ENCODE measurements at regions not wholly inside any gene's neighbourhood (a gene's known extent, or its start where the extent isn't known, plus 50 kb on each side); places are given as distances from the start of the nearest gene placed in this dataset.

DNA sequence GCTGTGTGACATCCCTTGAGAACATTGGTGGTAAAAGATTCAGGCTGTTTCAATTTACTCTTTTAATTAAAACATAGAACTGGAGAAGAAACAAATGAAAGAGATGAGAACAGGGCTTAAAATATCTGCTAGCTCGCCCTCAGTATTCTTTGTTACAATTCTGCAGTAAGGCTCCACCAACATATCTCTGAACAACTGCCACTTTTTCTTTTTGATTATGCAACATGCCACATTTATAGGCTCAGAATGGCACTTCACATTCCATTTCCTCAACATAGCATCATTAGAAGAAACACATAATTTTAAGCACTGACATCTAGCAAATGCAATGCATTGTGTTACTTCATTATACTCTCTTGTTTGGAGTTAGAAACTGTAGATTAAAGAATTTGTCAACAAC lies 1315.2 kb downstream of the LRFN5 start:
- H3K9me3 Mint-ChIP-seq, result peaks cover 8% of the 10 kb centered on the region; the same call in 2 of the 3 replicates
- H3K4me3 ChIP-seq, result no peak overlapping the region
- 0 out of 3 replicates have a peak, but pooled peaks cover 3% of the 10 kb centered on the region for H3K36me3 Mint-ChIP-seq (ENCODE audit: low read depth)
- H3K27me3 Mint-ChIP-seq (ENCODE audit: insufficient read depth, low read depth, poor library complexity), result no peaks in the 10 kb centered on the region
- no peaks in the 10 kb centered on the region for H3K79me2 ChIP-seq (replicated peaks; ENCODE audit: insufficient read depth)
- H3K4me1 ChIP-seq (ENCODE audit: insufficient read depth), result no peaks in the 10 kb centered on the region
- no peak overlapping the region for H3K4me2 ChIP-seq
- H3K27ac Mint-ChIP-seq, result no peak overlapping the region
- ATAC-seq (no peak), DNase-seq (ENCODE audit: low spot score) (no peak)
- no peaks in the 10 kb centered on the region for H3F3A ChIP-seq (replicated peaks; ENCODE audit: low read depth)
- no peaks in the 10 kb centered on the region; the same call in 1 of the 2 replicates for H3K36me3 ChIP-seq (ENCODE audit: insufficient read depth)
- no peaks in the 10 kb centered on the region for H3K4me1 Mint-ChIP-seq
- H3K27ac ChIP-seq (ENCODE audit: low read depth), result no peak overlapping the region
- H3K9me2 ChIP-seq (ENCODE audit: insufficient read depth), result peaks cover 4% of the 10 kb centered on the region; the same call in 1 of the 2 replicates
- no peak overlapping the region for H3K4me3 Mint-ChIP-seq
- no peaks in the 10 kb centered on the region for H3K27me3 ChIP-seq (ENCODE audit: insufficient read depth)
- H4K20me1 ChIP-seq (replicated peaks; ENCODE audit: insufficient read depth), result no peaks in the 10 kb centered on the region
- TF ChIP-seq, protein P1, sequence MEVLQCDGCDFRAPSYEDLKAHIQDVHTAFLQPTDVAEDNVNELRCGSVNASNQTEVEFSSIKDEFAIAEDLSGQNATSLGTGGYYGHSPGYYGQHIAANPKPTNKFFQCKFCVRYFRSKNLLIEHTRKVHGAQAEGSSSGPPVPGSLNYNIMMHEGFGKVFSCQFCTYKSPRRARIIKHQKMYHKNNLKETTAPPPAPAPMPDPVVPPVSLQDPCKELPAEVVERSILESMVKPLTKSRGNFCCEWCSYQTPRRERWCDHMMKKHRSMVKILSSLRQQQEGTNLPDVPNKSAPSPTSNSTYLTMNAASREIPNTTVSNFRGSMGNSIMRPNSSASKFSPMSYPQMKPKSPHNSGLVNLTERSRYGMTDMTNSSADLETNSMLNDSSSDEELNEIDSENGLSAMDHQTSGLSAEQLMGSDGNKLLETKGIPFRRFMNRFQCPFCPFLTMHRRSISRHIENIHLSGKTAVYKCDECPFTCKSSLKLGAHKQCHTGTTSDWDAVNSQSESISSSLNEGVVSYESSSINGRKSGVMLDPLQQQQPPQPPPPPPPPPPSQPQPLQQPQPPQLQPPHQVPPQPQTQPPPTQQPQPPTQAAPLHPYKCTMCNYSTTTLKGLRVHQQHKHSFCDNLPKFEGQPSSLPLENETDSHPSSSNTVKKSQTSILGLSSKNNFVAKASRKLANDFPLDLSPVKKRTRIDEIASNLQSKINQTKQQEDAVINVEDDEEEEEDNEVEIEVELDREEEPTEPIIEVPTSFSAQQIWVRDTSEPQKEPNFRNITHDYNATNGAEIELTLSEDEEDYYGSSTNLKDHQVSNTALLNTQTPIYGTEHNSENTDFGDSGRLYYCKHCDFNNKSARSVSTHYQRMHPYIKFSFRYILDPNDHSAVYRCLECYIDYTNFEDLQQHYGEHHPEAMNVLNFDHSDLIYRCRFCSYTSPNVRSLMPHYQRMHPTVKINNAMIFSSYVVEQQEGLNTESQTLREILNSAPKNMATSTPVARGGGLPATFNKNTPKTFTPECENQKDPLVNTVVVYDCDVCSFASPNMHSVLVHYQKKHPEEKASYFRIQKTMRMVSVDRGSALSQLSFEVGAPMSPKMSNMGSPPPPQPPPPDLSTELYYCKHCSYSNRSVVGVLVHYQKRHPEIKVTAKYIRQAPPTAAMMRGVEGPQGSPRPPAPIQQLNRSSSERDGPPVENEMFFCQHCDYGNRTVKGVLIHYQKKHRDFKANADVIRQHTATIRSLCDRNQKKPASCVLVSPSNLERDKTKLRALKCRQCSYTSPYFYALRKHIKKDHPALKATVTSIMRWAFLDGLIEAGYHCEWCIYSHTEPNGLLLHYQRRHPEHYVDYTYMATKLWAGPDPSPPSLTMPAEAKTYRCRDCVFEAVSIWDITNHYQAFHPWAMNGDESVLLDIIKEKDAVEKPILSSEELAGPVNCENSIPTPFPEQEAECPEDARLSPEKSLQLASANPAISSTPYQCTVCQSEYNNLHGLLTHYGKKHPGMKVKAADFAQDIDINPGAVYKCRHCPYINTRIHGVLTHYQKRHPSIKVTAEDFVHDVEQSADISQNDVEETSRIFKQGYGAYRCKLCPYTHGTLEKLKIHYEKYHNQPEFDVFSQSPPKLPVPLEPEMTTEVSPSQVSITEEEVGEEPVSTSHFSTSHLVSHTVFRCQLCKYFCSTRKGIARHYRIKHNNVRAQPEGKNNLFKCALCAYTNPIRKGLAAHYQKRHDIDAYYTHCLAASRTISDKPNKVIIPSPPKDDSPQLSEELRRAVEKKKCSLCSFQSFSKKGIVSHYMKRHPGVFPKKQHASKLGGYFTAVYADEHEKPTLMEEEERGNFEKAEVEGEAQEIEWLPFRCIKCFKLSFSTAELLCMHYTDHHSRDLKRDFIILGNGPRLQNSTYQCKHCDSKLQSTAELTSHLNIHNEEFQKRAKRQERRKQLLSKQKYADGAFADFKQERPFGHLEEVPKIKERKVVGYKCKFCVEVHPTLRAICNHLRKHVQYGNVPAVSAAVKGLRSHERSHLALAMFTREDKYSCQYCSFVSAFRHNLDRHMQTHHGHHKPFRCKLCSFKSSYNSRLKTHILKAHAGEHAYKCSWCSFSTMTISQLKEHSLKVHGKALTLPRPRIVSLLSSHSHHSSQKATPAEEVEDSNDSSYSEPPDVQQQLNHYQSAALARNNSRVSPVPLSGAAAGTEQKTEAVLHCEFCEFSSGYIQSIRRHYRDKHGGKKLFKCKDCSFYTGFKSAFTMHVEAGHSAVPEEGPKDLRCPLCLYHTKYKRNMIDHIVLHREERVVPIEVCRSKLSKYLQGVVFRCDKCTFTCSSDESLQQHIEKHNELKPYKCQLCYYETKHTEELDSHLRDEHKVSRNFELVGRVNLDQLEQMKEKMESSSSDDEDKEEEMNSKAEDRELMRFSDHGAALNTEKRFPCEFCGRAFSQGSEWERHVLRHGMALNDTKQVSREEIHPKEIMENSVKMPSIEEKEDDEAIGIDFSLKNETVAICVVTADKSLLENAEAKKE (CRISPR knock-in tag; IDR thresholded peaks at IDR 0.05), result no peak
- no peak for TF ChIP-seq EZH2phosphoT487 (IDR thresholded peaks at IDR 0.05; ENCODE audit: unreplicated experiment)
- TF ChIP-seq ZNF114 (CRISPR knock-in tag; IDR thresholded peaks at IDR 0.05), result no peak
- TF ChIP-seq JUNB (IDR thresholded peaks at IDR 0.05; ENCODE audit: unreplicated experiment), result no peak
- no peak for TF ChIP-seq EZH2 (IDR thresholded peaks at IDR 0.05; ENCODE audit: low read depth, unreplicated experiment)
- TF ChIP-seq CREB1 (CRISPR knock-in tag; IDR thresholded peaks at IDR 0.05; ENCODE audit: low read depth), result no peak
- no peak for TF ChIP-seq ZNF331 (CRISPR knock-in tag; IDR thresholded peaks at IDR 0.05; ENCODE audit: low read depth)
- no peak for TF ChIP-seq STAT1 (IDR thresholded peaks at IDR 0.05; ENCODE audit: unreplicated experiment)
- H2AFZ ChIP-seq, result no peak overlapping the region

Measured in GM23338 (cell line).